MG63 (cell line): ENCODE measurements at regions not wholly inside any gene's neighbourhood (a gene's known extent, or its start where the extent isn't known, plus 50 kb on each side); places are given as distances from the start of the nearest gene placed in this dataset.

Experiments used
- DNase-seq: peaks from one replicate; pipeline ENCODE4 v3.0.0-alpha.2; 2020
- H3K27me3 ChIP-seq: fragments of 250-450 bp; sonication (Bioruptor Pico); 2 replicates; pipeline ENCODE4 v1.5.1; 2020; ENCODE audit warnings: mild to moderate bottlenecking, moderate library complexity
- H3K36me3 ChIP-seq: fragments of 250-450 bp; sonication (Bioruptor Pico); 2 replicates; pipeline ENCODE4 v1.5.1; 2020; ENCODE audit warnings: mild to moderate bottlenecking, moderate library complexity
- H3K4me3 ChIP-seq: fragments of 250-450 bp; sonication (Bioruptor Pico); 2 replicates; pipeline ENCODE4 v1.5.1; 2020; ENCODE audit warnings: mild to moderate bottlenecking, moderate library complexity
- H3K9me3 ChIP-seq: fragments of 250-450 bp; sonication (Bioruptor Pico); 2 replicates; pipeline ENCODE4 v1.5.1; 2020; ENCODE audit warnings: mild to moderate bottlenecking, moderate library complexity

DNA sequence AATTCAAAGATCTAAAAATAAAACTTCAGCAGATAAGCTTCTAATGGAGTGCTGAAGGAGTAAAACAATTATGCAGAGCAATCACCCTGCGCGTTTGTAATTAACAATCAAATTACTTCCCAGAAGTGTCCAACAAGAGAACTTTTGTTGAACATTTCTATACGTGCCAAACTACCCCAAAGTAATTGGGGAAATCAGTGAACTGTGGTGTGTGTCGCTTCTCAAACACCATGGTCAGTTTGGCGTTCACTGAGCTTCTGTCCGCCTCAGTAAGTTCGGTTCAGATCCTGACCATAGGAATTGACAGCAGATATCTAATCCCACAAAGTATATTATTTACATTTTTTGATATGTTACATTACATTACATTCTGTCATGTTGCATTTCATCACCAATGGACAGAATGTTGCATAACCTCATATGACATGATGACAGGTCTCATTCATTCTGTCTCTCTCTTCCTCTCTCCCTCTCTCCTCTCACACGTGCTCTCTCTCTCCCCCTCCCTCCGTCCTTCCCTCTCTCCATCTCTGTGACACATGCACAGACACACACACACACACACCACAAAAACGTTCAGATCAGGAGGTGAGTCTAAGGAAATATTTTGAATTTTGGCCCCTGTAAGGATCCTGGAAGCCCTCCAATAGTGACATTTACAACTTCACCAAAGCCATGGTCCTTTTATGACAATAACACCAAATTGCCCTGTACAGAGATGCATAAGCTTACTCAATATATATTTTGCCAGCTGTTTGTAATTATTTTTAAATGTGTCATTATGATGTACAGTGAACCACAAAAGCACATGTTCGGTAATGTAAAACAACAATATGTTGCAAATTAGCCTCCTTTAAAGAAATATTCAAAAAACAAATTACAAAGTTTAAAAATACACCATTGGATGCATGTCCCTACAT, 269.2 kb downstream of the FIGN start:
- no peaks in the 10 kb centered on the region for H3K9me3 ChIP-seq
- DNase-seq = no peak
- no peaks in the 10 kb centered on the region for H3K27me3 ChIP-seq
- no peaks in the 10 kb centered on the region for H3K36me3 ChIP-seq
- no peak overlapping the region for H3K4me3 ChIP-seq

DNA sequence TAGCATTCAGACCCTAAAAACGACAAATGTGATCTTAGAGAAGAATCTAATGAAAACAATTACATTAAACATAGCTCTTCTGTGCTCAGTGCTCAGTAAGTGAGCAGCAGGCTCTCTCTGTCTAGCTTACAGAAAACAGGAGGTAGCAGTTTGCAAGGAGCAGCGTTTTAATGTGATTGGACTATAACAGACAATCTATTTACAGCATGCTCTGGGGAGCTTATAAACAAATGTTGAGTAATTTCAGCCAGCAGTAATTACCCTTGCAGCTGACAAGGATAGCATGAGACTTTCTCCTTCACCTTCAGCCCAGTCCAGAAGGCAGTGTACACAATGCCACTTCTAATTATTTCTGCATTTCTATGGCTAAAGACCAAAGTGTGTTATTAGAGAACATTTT, 270.4 kb downstream of the FIGN start:
- Histone ChIP-seq H3K27me3 (no peaks in the 10 kb centered on the region), H3K4me3 (0 out of 2 replicates have a peak overlapping the region, but pooled peaks have one; percentile 4), H3K9me3 (no peaks in the 10 kb centered on the region), H3K36me3 (no peaks in the 10 kb centered on the region)
- no peak for DNase-seq

DNA sequence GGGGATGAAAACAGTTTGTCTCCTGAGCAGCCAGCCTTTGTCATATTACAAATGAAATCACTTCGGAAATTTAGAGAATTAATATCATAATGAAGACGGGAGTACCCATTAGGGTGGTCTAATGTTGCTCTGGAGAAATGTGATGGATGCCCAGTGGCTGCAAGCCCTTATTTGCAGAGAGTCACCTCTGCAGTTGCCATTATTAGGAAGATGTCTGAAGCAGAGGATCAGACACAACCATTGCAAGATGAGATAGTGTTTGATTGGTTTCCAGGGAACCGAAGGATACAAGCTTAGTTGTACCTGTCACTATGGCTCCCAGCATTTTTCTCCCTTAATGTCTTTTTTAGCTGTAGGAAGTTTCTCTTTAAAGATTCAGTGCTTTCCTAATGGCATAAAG, 272.4 kb downstream of the FIGN start:
- Histone ChIP-seq H3K36me3 (no peaks in the 10 kb centered on the region), H3K27me3 (no peaks in the 10 kb centered on the region), H3K9me3 (no peaks in the 10 kb centered on the region), H3K4me3 (no peak overlapping the region)
- no peak for DNase-seq

DNA sequence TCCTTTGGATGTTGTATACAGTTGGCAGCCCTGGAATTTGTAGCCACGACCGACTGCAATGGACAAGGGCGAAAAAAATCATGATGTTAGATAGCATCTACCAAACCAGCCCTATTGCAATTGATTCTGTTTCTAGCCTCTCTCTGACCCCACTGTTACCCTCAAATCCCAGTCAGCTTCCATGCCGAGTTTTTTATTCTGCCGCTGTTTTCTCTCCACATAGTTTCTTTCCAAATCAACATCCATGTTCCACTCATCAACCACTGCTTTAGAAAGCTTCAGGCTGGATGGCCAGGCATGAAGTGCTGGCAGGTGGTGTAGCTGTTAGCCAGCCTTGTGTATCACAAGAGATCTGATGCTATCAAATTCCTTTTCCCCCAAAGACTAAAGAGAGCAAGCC, 272.8 kb downstream of the FIGN start:
- Histone ChIP-seq H3K27me3 (no peaks in the 10 kb centered on the region), H3K9me3 (no peaks in the 10 kb centered on the region), H3K36me3 (no peaks in the 10 kb centered on the region), H3K4me3 (no peak overlapping the region)
- no peak for DNase-seq

DNA sequence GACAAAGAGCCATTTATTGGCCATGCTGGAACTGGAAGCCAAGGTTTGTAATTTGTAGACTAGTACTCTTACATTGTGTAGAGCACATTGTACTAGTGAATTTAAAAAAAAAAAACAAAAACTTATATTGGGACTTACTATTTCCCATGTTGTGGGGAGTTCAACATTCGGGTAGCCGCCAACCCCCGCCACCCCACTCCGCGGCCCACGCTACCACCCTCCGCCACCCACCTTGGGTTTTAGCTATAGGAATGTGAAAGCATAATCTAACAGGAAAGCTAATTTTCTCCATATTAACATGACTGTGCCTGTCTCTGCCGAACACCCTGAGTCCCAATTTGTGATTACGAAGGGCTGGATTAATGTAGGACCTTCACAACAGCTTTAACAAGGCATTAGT, 275.8 kb downstream of the FIGN start:
- DNase-seq = no peak
- Histone ChIP-seq H3K36me3 (no peaks in the 10 kb centered on the region), H3K4me3 (no peak overlapping the region), H3K9me3 (no peaks in the 10 kb centered on the region), H3K27me3 (no peaks in the 10 kb centered on the region)

DNA sequence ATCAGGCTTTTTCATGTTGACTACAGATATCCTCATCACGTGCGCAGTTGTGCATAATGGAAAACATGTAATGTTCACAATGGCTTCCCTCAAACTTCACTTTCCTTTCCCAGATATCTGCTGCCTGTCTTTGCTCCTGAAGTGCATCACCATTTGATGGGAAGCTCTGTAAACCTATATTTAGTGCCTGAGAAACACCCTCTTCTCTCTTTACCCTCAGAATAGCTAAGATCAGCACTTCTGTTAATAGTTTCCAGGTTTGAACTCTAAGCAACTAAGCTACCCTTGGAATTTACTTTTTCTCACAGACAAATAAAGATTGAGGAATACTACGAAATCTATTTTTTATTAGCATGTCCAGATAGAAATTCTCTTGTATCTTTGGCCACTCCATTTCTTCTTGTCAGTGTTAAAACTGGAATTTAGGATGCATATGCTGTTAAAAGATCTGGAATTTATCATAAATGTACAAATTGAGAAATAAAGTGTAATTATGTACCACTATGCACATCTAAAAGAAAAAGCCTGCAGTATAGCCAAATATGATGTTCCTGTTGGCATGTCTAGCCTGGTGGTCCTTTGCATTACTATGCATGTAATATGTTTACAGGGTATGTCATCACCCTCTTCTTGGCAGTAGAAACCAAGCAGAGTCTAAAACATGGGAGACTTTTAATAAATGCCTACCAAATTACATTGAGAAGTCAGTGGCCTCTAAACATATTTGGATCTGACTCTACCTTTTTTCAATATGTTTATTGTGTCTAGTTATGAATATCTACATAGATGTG, 278.7 kb downstream of the FIGN start:
- Histone ChIP-seq H3K36me3 (no peaks in the 10 kb centered on the region), H3K4me3 (no peak overlapping the region), H3K27me3 (no peaks in the 10 kb centered on the region), H3K9me3 (no peaks in the 10 kb centered on the region)
- DNase-seq = no peak

DNA sequence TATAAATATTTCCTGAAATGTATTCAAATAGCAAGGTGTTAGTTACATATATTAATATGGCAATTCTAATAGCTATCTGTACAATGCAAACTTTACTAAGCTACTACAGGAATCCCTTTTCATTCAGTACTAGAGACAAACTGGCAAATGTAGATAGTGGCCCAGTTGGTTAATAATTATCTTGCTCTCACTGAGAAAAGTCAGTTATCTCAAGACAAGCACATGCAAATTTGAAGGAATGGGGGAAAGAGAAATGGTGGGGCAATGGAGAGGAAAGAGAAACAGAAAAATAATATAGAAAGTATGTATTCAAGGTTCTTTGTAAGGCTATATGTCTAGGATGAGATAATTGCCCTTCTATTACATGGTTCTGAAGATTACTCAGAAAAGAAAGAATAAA, 280.0 kb downstream of the FIGN start:
- Histone ChIP-seq H3K4me3 (no peak overlapping the region), H3K9me3 (no peaks in the 10 kb centered on the region), H3K36me3 (no peaks in the 10 kb centered on the region), H3K27me3 (no peaks in the 10 kb centered on the region)
- DNase-seq = no peak

DNA sequence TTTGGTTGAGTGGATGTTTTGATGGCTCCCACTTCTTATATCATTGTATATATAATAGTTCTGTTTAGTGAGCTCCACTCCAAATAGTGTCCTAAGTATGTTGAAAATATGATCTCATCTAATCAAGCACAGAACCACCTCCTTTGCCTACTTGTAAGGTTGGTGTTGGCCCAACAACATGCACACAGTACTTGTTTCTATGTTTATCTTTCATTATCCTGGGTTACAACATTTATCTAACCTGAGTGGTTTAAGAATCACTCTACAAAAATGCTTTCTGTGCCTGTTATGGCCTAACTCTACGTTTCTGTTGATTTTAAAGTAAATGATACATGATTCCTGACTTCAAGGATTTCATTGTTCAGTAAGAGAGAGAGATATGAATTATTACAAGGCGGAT, 281.9 kb downstream of the FIGN start:
- Histone ChIP-seq H3K4me3 (no peak overlapping the region), H3K9me3 (no peaks in the 10 kb centered on the region), H3K36me3 (no peaks in the 10 kb centered on the region), H3K27me3 (no peaks in the 10 kb centered on the region)
- no peak for DNase-seq

DNA sequence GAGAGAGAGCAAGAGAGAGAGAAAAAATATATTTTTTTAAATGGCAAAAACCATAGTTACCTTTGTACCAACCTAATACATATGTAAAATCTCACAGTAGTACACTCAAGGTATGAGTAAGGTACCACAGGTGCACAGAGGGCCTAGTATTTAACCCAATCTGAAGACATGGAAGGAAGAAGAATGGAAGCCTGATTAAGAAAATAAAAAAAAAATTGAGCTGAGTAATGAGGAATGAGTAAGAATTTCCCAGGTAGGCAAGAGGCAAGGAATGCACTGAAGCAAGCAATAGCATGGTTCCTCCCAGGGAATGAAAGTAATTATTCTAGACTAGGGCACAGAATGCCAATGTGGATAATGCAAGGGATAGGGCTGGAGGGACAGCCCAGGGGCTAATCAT, 294.2 kb downstream of the FIGN start:
- Histone ChIP-seq H3K27me3 (no peaks in the 10 kb centered on the region), H3K4me3 (no peak overlapping the region), H3K36me3 (no peaks in the 10 kb centered on the region), H3K9me3 (no peaks in the 10 kb centered on the region)
- DNase-seq = no peak

DNA sequence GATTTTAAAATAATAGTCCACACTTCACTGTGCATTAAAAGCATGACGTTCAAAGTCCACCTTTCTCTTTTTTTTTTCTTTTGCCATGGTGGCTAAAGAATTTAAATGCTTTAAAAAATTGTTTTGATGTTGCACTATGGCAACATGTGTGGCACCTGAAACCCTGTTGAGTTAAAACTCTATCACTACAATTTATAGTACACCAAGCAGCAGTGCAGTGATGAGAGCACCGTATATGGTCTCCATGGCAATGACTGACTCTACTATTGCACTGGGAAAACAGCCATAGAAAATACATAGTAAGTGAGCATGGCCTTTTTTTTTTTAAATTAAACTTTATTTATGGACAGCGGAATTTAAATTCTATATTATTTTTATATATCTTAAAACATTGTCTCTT, 298.8 kb downstream of the FIGN start:
- H3K27me3 ChIP-seq = no peaks in the 10 kb centered on the region
- no peaks in the 10 kb centered on the region for H3K9me3 ChIP-seq
- H3K4me3 ChIP-seq = no peak overlapping the region
- DNase-seq = no peak
- H3K36me3 ChIP-seq = no peaks in the 10 kb centered on the region

DNA sequence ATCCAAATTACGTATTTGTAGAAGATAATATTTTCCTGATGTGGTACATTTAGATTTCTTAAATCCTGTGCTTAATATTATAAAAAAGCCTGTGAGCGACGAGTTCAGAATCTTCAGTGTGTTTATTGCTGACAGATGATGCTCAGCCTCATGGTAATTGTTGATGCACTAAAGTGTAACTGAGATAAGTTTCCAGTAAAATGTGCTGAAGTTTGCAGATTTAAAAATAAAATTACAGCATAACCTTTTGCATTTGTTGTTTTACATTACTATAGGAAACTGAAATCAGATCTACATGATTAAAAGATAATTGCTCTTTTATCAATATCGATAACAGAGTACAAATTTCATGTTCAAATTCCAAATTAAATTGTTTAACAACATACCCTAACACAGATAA, 307.6 kb downstream of the FIGN start:
- Histone ChIP-seq H3K36me3 (no peaks in the 10 kb centered on the region), H3K27me3 (no peaks in the 10 kb centered on the region), H3K4me3 (no peak overlapping the region), H3K9me3 (no peaks in the 10 kb centered on the region)
- no peak for DNase-seq

DNA sequence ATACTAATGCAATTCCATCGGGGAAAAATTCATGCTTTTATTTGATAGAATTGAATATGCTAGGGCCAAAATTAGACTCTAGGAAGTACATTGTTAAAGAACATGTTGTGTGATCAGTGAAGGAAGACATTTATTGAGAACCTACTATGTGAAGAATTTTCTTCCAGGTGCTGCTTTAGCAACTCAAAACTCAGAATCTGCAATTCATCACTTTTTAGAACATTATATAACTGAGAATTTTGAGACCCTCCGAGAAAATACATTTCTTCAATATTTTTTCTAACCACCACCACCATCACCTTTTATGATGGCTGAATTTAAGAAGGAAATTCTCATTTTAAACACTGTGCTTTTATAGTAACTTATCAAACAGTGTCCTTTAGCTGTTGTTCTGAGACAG, 315.2 kb downstream of the FIGN start:
- H3K9me3 ChIP-seq = 0 out of 2 replicates have a peak, but pooled peaks cover 2% of the 10 kb centered on the region
- DNase-seq = no peak
- no peaks in the 10 kb centered on the region for H3K27me3 ChIP-seq
- no peaks in the 10 kb centered on the region for H3K36me3 ChIP-seq
- H3K4me3 ChIP-seq = no peak overlapping the region

DNA sequence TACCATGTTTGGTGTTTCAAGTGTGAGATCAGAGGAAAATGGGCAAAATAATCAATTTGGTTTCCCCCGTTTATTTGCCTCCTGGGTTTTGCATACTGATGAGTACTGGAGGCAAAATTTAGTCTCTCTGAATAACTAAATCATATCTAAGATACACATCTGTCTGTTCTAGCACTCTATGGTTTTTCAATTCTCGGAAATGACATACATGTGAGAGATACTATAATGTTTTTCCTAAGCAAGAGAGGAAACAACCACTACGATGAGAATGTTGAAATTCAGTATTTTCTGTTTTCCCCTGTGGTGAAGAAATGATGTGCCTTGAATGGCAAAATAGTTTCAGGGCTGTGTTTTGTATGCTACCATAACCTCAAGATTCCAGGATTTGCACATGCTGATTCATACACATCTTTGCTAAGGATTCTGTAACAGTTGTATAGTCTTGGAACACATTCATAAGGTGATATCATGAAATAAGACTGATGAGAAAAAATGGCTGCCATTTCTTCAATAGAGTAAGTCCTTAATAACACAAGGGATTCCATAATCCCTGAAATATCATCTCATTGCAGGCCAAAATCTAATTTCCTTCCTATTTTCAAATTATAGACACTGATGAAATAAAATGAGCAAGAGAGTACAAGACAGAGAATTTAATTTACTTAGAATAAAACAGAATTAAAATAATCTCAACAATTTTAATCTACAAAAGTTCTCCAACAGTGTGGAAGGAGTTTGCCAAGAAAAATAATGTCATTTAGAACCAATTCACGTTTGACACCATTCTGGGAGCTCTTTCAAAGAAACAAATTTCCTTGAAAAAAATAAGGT, 316.6 kb downstream of the FIGN start:
- H3K27me3 ChIP-seq = no peaks in the 10 kb centered on the region
- no peak overlapping the region for H3K4me3 ChIP-seq
- 0 out of 2 replicates have a peak, but pooled peaks cover 2% of the 10 kb centered on the region for H3K9me3 ChIP-seq
- no peaks in the 10 kb centered on the region for H3K36me3 ChIP-seq
- no peak for DNase-seq

DNA sequence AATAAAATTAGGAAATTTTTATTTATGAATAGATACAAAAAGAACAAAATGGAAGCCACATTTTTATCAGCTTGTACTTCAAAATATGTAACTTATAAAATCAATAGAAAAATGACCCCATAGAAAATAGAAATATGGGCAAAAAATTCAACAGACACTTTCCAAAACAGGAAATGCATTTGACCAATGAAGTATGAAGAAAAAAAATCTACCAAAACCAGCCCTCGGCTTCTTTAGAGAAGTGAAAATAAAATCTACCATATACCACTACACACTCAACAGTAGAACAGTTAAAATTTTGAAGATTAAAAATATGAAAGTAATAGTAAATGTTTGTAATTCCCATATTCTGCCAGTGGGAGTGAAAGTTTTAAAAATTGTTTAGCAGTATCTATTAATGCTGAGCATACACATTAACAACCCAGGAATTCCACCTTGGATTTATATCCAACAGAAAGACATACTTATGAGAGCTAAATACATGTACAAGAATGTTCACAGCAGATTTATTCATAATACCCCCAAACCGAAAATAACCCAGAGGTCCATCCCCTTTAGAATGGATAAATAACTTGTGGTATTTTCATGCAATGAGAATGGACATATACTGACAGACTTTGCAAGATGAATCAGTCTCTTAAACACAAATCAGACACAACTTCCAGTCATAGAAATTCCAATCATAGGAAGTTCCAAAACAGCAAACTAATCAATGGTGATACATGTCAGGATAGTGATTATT, 318.0 kb downstream of the FIGN start:
- H3K4me3 ChIP-seq = no peak overlapping the region
- H3K36me3 ChIP-seq = no peaks in the 10 kb centered on the region
- H3K27me3 ChIP-seq = no peaks in the 10 kb centered on the region
- DNase-seq = no peak
- H3K9me3 ChIP-seq = 0 out of 2 replicates have a peak, but pooled peaks cover 2% of the 10 kb centered on the region

DNA sequence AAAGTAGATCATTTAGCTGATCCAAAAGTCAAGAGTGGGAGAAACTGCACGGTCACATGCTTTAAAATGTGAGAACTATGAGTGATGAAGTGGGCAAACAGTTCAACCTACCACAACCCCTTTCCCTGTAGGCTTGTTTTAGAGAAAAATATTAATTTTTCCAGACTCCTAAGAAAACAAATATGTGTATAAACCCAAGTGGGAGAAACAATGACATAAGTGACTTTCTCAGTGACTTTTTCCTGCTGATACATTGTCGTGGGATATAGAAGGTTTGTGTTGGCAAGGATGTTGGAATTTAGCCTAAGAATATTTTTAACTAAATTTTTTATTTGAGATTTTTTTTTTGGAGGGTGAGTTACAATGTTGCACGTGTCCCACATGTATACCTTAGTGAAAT, 321.7 kb downstream of the FIGN start:
- Histone ChIP-seq H3K4me3 (no peak overlapping the region), H3K27me3 (no peaks in the 10 kb centered on the region), H3K36me3 (no peaks in the 10 kb centered on the region), H3K9me3 (0 out of 2 replicates have a peak, but pooled peaks cover 2% of the 10 kb centered on the region)
- DNase-seq = no peak

DNA sequence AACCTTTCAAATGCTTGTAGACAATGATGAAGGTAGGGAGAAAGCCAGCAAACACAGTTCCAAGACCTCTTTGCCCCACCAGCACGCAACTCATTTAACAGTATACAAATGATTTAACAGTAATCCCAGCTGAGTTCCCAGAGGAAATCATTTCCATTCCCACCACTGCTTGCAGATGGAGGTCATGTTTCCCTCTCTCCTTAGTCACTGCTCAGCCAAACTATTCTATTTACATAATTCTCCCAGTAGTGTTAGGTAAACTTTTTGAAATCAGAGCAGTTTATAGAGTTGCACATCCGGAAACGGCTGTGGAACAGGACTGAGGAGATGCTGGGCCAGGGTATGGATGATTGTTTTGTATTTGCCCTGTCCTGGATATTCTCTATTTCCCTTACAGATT, 328.5 kb downstream of the FIGN start:
- DNase-seq = no peak
- no peaks in the 10 kb centered on the region for H3K27me3 ChIP-seq
- H3K36me3 ChIP-seq = no peaks in the 10 kb centered on the region
- H3K9me3 ChIP-seq = no peaks in the 10 kb centered on the region
- no peak overlapping the region for H3K4me3 ChIP-seq
